A549 (cell line): ENCODE measurements at regions not wholly inside any gene's neighbourhood (a gene's known extent, or its start where the extent isn't known, plus 50 kb on each side); places are given as distances from the start of the nearest gene placed in this dataset.

Experiments used
- ATAC-seq, 2 experiments: fragments of 200-7000 bp in 1 of 2; fragments of >200 bp in 1 of 2; cut with Nextera tagmentation in 1 of 2; cut with Tn5 transposase in 1 of 2; 3 replicates each; pipeline versions ENCODE4 v1.8.0 to v1.9.1; 2018 to 2020; ENCODE audit warnings: mild to moderate bottlenecking in 1 of 2, moderate library complexity in 1 of 2
- CTCF ChIA-PET: fragments of 300-600 bp; sonication (Branson Sonifier 250); formaldehyde crosslinking; extraction: SDS; loops from one replicate; lab custom pipeline; 2021; ENCODE audit warnings: antibody characterized with exemption, inconsistent platforms; lab: Yijun Ruan, JAX
- POLR2A ChIA-PET: fragments of 350-600 bp; formaldehyde crosslinking; extraction: SDS; loops from one replicate; lab custom pipeline; 2021; ENCODE audit warnings: antibody characterized with exemption, inconsistent platforms; lab: Yijun Ruan, JAX
- DNase-seq, 2 experiments: peaks; one replicate each; pipeline versions ENCODE4 v3.0.0 to v3.0.0-alpha.2; 2011 to 2016; ENCODE audit warnings: low read depth in 1 of 2, low spot score in 1 of 2
- FAIRE-seq: peaks from 2 replicates; lab custom pipeline; 2011; peaks lifted over from hg19 to GRCh38; lab: Jason Lieb, UNC
- H3K27ac ChIP-seq, 2 experiments: fragments of >200 bp; sonication (Bioruptor Twin); formaldehyde crosslinking; 3 replicates each; pipeline ENCODE4 v1.5.1; 2016 to 2017
- H3K4me1 ChIP-seq: fragments of >200 bp; sonication (Bioruptor Twin); formaldehyde crosslinking; 3 replicates; pipeline ENCODE4 v1.6.1; 2016
- H3K4me2 ChIP-seq: fragments of >200 bp; sonication (Bioruptor Twin); formaldehyde crosslinking; 3 replicates; pipeline ENCODE4 v1.6.1; 2016
- H3K4me3 ChIP-seq: fragments of >200 bp; sonication (Bioruptor Twin); formaldehyde crosslinking; 3 replicates; pipeline ENCODE4 v1.5.1; 2016
- H3K9me3 ChIP-seq: fragments of >200 bp; sonication (Bioruptor Twin); formaldehyde crosslinking; 3 replicates; pipeline ENCODE4 v1.6.1; 2016
- BHLHE40 ChIP-seq: IDR thresholded peaks from 2 replicates; pipeline ENCODE4 v1.6.1; 2012; ENCODE audit warnings: low read depth, low read length, inconsistent platforms
- CHD4 ChIP-seq: fragments of 200-600 bp; sonication (generic); IDR thresholded peaks from 2 replicates; pipeline ENCODE4 v1.6.1; 2016; ENCODE audit warnings: antibody characterized with exemption, mild to moderate bottlenecking, borderline replicate concordance
- EHF ChIP-seq: fragments of 250-450 bp; sonication (Bioruptor Pico); IDR thresholded peaks from 2 replicates; pipeline ENCODE4 v1.5.0; 2020; ENCODE audit warnings: mild to moderate bottlenecking
- FOSB ChIP-seq: fragments of 250-450 bp; sonication (Bioruptor Pico); IDR thresholded peaks from 2 replicates; pipeline ENCODE4 v1.5.0; 2020; ENCODE audit warnings: mild to moderate bottlenecking, moderate library complexity
- FOSL2 ChIP-seq, 2 experiments: fragments of 450-650 bp in 1 of 2; fragments of >200 bp in 1 of 2; sonication (Bioruptor Twin) in 1 of 2; formaldehyde crosslinking; IDR thresholded peaks; 2 replicates each; pipeline versions ENCODE4 v1.5.0 to v1.6.1; 2016 to 2020; ENCODE audit warnings: mild to moderate bottlenecking in 1 of 2, moderate library complexity in 1 of 2
- HDAC2 ChIP-seq: fragments of 200-600 bp; sonication (generic); IDR thresholded peaks from 2 replicates; pipeline ENCODE4 v1.6.1; 2016
- HOXB5 ChIP-seq: fragments of 250-450 bp; sonication (Bioruptor Pico); IDR thresholded peaks from 2 replicates; pipeline ENCODE4 v1.5.0; 2020; ENCODE audit warnings: mild to moderate bottlenecking, moderate library complexity
- JUN ChIP-seq, 2 experiments: fragments of >200 bp; sonication (Bioruptor Twin); formaldehyde crosslinking; IDR thresholded peaks; 2 replicates in 1 of 2; 3 replicates in 1 of 2; pipeline ENCODE4 v1.6.1; 2016 to 2017
- JUNB ChIP-seq: fragments of >200 bp; sonication (Bioruptor Twin); formaldehyde crosslinking; IDR thresholded peaks from 2 replicates; pipeline ENCODE4 v1.6.1; 2016
- KDM1A ChIP-seq: fragments of 200-600 bp; sonication (generic); IDR thresholded peaks from 2 replicates; pipeline ENCODE4 v1.6.1; 2016; ENCODE audit warnings: low read depth, mild to moderate bottlenecking
- MAZ ChIP-seq: fragments of 150-350 bp; IDR thresholded peaks from 2 replicates; pipeline ENCODE4 v1.6.1; 2014; ENCODE audit warnings: antibody characterized with exemption, low read depth, low read length, borderline replicate concordance
- PHF8 ChIP-seq: fragments of 200-600 bp; sonication (generic); IDR thresholded peaks from 2 replicates; pipeline ENCODE4 v1.6.1; 2016; ENCODE audit warnings: low read depth, mild to moderate bottlenecking, antibody characterized with exemption, moderate library complexity, borderline replicate concordance
- RAD21 ChIP-seq, 2 experiments: fragments of >200 bp in 1 of 2; sonication (Bioruptor Twin) in 1 of 2; formaldehyde crosslinking in 1 of 2; IDR thresholded peaks in 1 of 2; conservative IDR thresholded peaks in 1 of 2; 2 replicates in 1 of 2; 3 replicates in 1 of 2; pipeline ENCODE4 v1.6.1; 2012 to 2018; ENCODE audit warnings: inconsistent platforms in 1 of 2
- SMC3 ChIP-seq: fragments of >200 bp; sonication (Bioruptor Twin); formaldehyde crosslinking; IDR thresholded peaks from 3 replicates; pipeline ENCODE4 v1.6.1; 2018; ENCODE audit warnings: inconsistent platforms
- ZFP36 ChIP-seq: fragments of 450-650 bp; IDR thresholded peaks from 2 replicates; pipeline ENCODE4 v1.6.1; 2014; ENCODE audit warnings: borderline replicate concordance; ENCODE audit not compliant: partially characterized antibody
- ZNF302 ChIP-seq: fragments of 250-450 bp; sonication (Bioruptor Pico); IDR thresholded peaks from 2 replicates; pipeline ENCODE4 v1.9.0; 2021; ENCODE audit warnings: inconsistent platforms, mild to moderate bottlenecking, moderate library complexity
- ZSCAN20 ChIP-seq: fragments of 250-450 bp; sonication (Bioruptor Pico); IDR thresholded peaks from 2 replicates; pipeline ENCODE4 v1.8.0; 2022; ENCODE audit warnings: mild to moderate bottlenecking, moderate library complexity
- WGBS: methylation state at CpG from one replicate; pipeline ENCODE4 v1.1.6; 2017; ENCODE audit errors: missing lambda C conversion rate; 5-methylcytosine and 5-hydroxymethylcytosine counted together
- TF ChIP-seq, protein P1 (sequence below): IDR thresholded peaks from 2 replicates; pipeline ENCODE4 v1.6.1; 2012; ENCODE audit warnings: low read depth, borderline replicate concordance
- TF ChIP-seq, protein P2 (sequence below): fragments of >200 bp; sonication (Bioruptor Twin); formaldehyde crosslinking; IDR thresholded peaks from 3 replicates; pipeline ENCODE4 v1.6.1; 2016

DNA sequence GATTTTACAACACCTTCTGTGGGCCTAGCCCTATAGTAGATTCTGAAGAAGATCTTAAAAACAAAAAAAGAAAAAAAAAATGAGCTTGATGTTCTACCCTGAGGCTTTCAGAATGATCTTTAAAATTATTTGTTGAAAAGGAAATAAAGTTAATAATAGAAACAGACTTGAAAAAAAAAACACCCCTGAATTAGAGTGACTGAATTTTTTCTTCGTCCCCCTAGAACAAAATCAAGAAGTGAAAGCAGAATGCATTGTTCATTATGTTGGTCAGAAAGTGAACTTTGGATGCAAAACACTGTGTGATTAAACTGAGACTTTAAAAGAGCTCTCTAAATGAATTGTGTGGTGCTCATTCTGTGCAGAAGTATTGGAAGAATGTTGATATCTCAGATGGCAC is 1384.4 kb upstream of the PIK3C3 start:
- Histone ChIP-seq H3K4me2 (no peak overlapping the region), H3K4me1 (no peaks in the 10 kb centered on the region), H3K9me3 (no peaks in the 10 kb centered on the region), H3K4me3 (no peak overlapping the region), H3K27ac (no peak overlapping the region)
- FAIRE-seq, result no peak
- ATAC-seq, result no peak
- ChIA-PET CTCF (no interaction called here), POLR2A (no interaction called here)
- 0% methylated on average over 1 of the region's 1 CpG for WGBS
- no peak for DNase-seq
- TF ChIP-seq ZSCAN20 (CRISPR knock-in tag) (no peak), RAD21 (conservative IDR thresholded peaks at IDR 0.05 in 1 of 2, IDR thresholded peaks at IDR 0.05 in 1 of 2) (no peak)

DNA sequence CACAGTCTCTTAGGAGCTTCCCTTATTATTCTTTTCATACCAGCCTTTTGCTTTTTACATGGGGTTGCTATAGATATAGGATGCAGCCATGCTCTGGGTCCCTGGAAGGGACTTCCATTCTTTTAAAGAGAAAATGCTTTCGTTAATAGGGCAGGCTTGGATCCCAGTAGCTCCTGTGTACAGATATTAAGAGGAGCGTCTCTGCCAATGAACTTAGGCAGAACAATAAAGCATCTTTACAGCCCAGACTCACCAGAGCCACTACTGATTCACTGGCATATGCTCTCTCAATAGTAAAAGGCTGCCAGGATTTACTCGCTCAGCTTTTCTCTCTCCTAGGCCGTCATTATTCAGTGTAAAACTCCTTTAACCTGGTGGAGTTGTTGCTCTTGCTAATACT is 1385.4 kb upstream of the PIK3C3 start:
- TF ChIP-seq CHD4, result no peak
- TF ChIP-seq HDAC2, result no peak
- TF ChIP-seq FOSL2 (IDR thresholded peaks at IDR 0.05), result no peak
- TF ChIP-seq FOSL2 (CRISPR knock-in tag; IDR thresholded peaks at IDR 0.05), result no peak
- no peak for TF ChIP-seq BHLHE40
- TF ChIP-seq, protein P1, sequence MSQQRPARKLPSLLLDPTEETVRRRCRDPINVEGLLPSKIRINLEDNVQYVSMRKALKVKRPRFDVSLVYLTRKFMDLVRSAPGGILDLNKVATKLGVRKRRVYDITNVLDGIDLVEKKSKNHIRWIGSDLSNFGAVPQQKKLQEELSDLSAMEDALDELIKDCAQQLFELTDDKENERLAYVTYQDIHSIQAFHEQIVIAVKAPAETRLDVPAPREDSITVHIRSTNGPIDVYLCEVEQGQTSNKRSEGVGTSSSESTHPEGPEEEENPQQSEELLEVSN, result no peak
- TF ChIP-seq PHF8, result no peak
- TF ChIP-seq, protein P2, sequence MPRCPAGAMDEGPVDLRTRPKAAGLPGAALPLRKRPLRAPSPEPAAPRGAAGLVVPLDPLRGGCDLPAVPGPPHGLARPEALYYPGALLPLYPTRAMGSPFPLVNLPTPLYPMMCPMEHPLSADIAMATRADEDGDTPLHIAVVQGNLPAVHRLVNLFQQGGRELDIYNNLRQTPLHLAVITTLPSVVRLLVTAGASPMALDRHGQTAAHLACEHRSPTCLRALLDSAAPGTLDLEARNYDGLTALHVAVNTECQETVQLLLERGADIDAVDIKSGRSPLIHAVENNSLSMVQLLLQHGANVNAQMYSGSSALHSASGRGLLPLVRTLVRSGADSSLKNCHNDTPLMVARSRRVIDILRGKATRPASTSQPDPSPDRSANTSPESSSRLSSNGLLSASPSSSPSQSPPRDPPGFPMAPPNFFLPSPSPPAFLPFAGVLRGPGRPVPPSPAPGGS, result no peak
- TF ChIP-seq FOSB (CRISPR knock-in tag), result no peak
- TF ChIP-seq ZFP36, result no peak
- TF ChIP-seq MAZ, result no peak
- H3K4me2 ChIP-seq, result no peak overlapping the region
- ChIA-PET POLR2A (no interaction called here), CTCF (no interaction called here)
- no peak for ATAC-seq
- H3K9me3 ChIP-seq, result no peaks in the 10 kb centered on the region
- WGBS, result 0% methylated on average over 4 of the region's 4 CpGs
- H3K4me3 ChIP-seq, result no peak overlapping the region
- no peak for DNase-seq
- no peak for FAIRE-seq
- H3K4me1 ChIP-seq, result no peaks in the 10 kb centered on the region
- no peak overlapping the region for H3K27ac ChIP-seq

DNA sequence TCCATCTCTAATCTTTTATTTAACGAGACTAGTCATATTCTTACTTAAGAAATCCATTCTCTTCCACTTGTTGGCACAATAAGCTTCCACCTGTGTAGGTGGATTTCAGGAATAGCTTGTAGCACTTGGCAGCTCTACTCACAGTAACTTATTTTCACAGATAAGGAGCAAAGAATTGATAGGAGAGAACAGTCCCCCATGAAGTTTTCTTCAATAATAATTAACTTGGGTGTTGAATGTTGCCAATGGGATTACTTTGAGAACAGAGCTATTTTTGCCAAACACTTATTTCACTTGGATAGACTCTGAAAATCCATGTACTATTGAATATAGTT is 1388.6 kb upstream of the PIK3C3 start:
- FAIRE-seq, result no peak
- no peak for ATAC-seq
- POLR2A ChIA-PET, result no interaction called here
- Histone ChIP-seq H3K4me2 (no peak overlapping the region), H3K9me3 (no peaks in the 10 kb centered on the region), H3K4me1 (no peaks in the 10 kb centered on the region), H3K27ac (no peak overlapping the region), H3K4me3 (no peak overlapping the region)
- CTCF ChIA-PET, result no interaction called here
- 0% methylated on average over 1 of the region's 1 CpG for WGBS
- DNase-seq, result no peak
- TF ChIP-seq ZNF302 (CRISPR knock-in tag), result no peak
- TF ChIP-seq, protein P1, result no peak
- no peak for TF ChIP-seq HOXB5 (CRISPR knock-in tag)
- no peak for TF ChIP-seq FOSL2 (IDR thresholded peaks at IDR 0.05)
- no peak for TF ChIP-seq FOSL2 (CRISPR knock-in tag; IDR thresholded peaks at IDR 0.05)
- no peak for TF ChIP-seq ZFP36
- no peak for TF ChIP-seq BHLHE40
- no peak for TF ChIP-seq JUN (IDR thresholded peaks at IDR 0.05)
- no peak for TF ChIP-seq JUNB
- TF ChIP-seq EHF (CRISPR knock-in tag), result no peak
- TF ChIP-seq, all 56 proteins: peak for 0

DNA sequence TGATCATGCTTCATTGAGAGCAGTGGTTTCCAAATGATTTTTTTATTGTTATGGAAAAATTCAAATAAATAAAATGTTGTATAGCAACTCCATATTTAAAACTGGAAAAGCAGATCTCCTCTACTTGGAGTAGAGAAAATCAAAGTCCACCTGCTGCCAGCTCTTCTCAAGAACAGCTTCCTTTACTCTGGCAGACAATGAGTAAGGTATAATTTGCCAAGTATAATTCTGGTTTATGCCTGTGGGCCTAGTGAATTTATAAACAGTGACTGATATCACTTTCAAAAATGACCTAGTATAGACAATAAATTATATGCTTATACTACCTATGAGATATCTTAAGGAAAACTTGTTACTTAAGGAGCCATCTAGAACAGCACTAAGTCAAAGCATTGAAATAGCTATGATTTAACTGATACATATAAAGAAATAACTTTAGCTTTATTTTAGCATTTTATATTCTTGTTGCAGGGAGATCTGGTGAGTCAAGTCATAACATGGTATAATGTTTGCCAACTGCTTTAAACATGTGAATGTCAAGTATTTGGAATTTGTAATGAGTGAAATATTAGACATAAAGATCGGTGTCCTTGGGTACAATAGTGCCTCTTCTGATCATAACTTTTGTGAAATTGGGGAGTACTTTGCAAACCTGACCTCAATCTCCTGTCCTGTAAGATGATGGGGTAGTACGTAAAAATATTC is 1389.1 kb upstream of the PIK3C3 start:
- FAIRE-seq (no peak), ATAC-seq (no peak), DNase-seq (no peak)
- no peaks in the 10 kb centered on the region for H3K9me3 ChIP-seq
- H3K4me1 ChIP-seq, result no peaks in the 10 kb centered on the region
- H3K27ac ChIP-seq, result no peak overlapping the region
- WGBS, result 8% methylated on average over 2 of the region's 2 CpGs
- ChIA-PET CTCF (no interaction called here), POLR2A (no interaction called here)
- no peak overlapping the region for H3K4me2 ChIP-seq
- no peak overlapping the region for H3K4me3 ChIP-seq
- TF ChIP-seq SMC3, result no peak
- TF ChIP-seq KDM1A, result no peak
